Neuronal stem cell (in vitro differentiated cells): ENCODE measurements at regions not wholly inside any gene's neighbourhood (a gene's known extent, or its start where the extent isn't known, plus 50 kb on each side); places are given as distances from the start of the nearest gene placed in this dataset.

Source experiments
- DNase-seq: peaks from one replicate; pipeline ENCODE4 v3.0.0-alpha.2; 2013; ENCODE audit warnings: low spot score
- H2AFZ ChIP-seq: one replicate; pipeline ENCODE4 v1.6.1; 2013; ENCODE audit warnings: mild to moderate bottlenecking, low read length, inconsistent platforms
- H2AK5ac ChIP-seq: 2 replicates; pipeline ENCODE4 v1.6.1; 2013; ENCODE audit warnings: low read depth, mild to moderate bottlenecking, inconsistent platforms, low read length, moderate library complexity, mixed read lengths
- H2BK120ac ChIP-seq: 2 replicates; pipeline ENCODE4 v1.6.1; 2013; ENCODE audit warnings: low read depth, mild to moderate bottlenecking, inconsistent platforms, low read length, moderate library complexity, mixed read lengths
- H2BK12ac ChIP-seq: one replicate; pipeline ENCODE4 v1.6.1; 2013; ENCODE audit warnings: low read length, inconsistent platforms
- H2BK15ac ChIP-seq: 2 replicates; pipeline ENCODE4 v1.6.1; 2013; ENCODE audit warnings: mild to moderate bottlenecking, low read length, inconsistent platforms, mixed read lengths
- H2BK5ac ChIP-seq: one replicate; pipeline ENCODE4 v1.6.1; 2013; ENCODE audit warnings: inconsistent platforms, mild to moderate bottlenecking, low read length, moderate library complexity
- H3K14ac ChIP-seq: one replicate; pipeline ENCODE4 v1.6.1; 2013; ENCODE audit warnings: low read length, inconsistent platforms
- H3K18ac ChIP-seq: 2 replicates; pipeline ENCODE4 v1.6.1; 2013; ENCODE audit warnings: low read length, inconsistent platforms
- H3K23ac ChIP-seq: 2 replicates; pipeline ENCODE4 v1.6.1; 2013; ENCODE audit warnings: low read depth, mild to moderate bottlenecking, mixed read lengths, low read length, inconsistent platforms; ENCODE audit not compliant: poor library complexity
- H3K27ac ChIP-seq: replicated peaks from 3 replicates; pipeline ENCODE4 v1.5.1; 2013; ENCODE audit warnings: low read length, inconsistent platforms
- H3K27me3 ChIP-seq, 3 experiments: 2 replicates each; pipeline ENCODE4 v1.6.1; 2013; ENCODE audit warnings: low read length in 3 of 3, mild to moderate bottlenecking in 2 of 3, inconsistent platforms in 1 of 3, low read depth in 1 of 3, mixed read lengths in 1 of 3, moderate library complexity in 1 of 3; ENCODE audit not compliant: control insufficient read depth in 3 of 3, insufficient read depth in 3 of 3
- H3K36me3 ChIP-seq, 2 donors: replicated peaks in 1 of 2; 2 replicates each; pipeline ENCODE4 v1.6.1; 2013; ENCODE audit warnings: low read length in 2 of 2; ENCODE audit not compliant: control insufficient read depth in 2 of 2, insufficient read depth in 2 of 2
- H3K4ac ChIP-seq: 2 replicates; pipeline ENCODE4 v1.6.1; 2013; ENCODE audit warnings: inconsistent platforms, mild to moderate bottlenecking, low read length, moderate library complexity
- H3K4me1 ChIP-seq, 2 donors: 1 replicate in 1 of 2; 2 replicates in 1 of 2; pipeline ENCODE4 v1.6.1; 2013; ENCODE audit warnings: low read length in 2 of 2, low read depth in 1 of 2; ENCODE audit not compliant: control insufficient read depth in 2 of 2, insufficient read depth in 1 of 2
- H3K4me2 ChIP-seq: one replicate; pipeline ENCODE4 v1.6.1; 2013; ENCODE audit warnings: mild to moderate bottlenecking, low read length, inconsistent platforms; ENCODE audit not compliant: insufficient read depth, poor library complexity, severe bottlenecking
- H3K4me3 ChIP-seq, 2 donors: 2 replicates each; pipeline ENCODE4 v1.5.1; 2013; ENCODE audit warnings: low read length in 2 of 2, mild to moderate bottlenecking in 2 of 2, inconsistent platforms in 1 of 2, moderate library complexity in 1 of 2
- H3K79me1 ChIP-seq: one replicate; pipeline ENCODE4 v1.6.1; 2013; ENCODE audit warnings: low read depth, mild to moderate bottlenecking, inconsistent platforms, low read length, moderate library complexity
- H3K9ac ChIP-seq: one replicate; pipeline ENCODE4 v1.6.1; 2013; ENCODE audit warnings: mild to moderate bottlenecking, low read depth, low read length, inconsistent platforms; ENCODE audit not compliant: poor library complexity
- H3K9me3 ChIP-seq, 2 donors: replicated peaks in 1 of 2; 2 replicates each; pipeline versions ENCODE3 to v1.6.1; 2013; ENCODE audit warnings: low read length in 2 of 2, mild to moderate bottlenecking in 2 of 2, inconsistent platforms in 1 of 2, low read depth in 1 of 2, mixed read lengths in 1 of 2, moderate library complexity in 1 of 2; ENCODE audit not compliant: control insufficient read depth in 2 of 2, insufficient read depth in 1 of 2
- H4K8ac ChIP-seq: one replicate; pipeline ENCODE4 v1.6.1; 2013; ENCODE audit warnings: low read depth, mild to moderate bottlenecking, inconsistent platforms, low read length, moderate library complexity
- H4K91ac ChIP-seq: one replicate; pipeline ENCODE4 v1.6.1; 2013; ENCODE audit warnings: low read length, low read depth, mild to moderate bottlenecking, inconsistent platforms; ENCODE audit not compliant: poor library complexity
- WGBS, 2 donors: extraction: QIAGEN DNeasy Blood & Tissue Kit; methylation state at CpG; one replicate each; pipeline ENCODE4 v1.1.7; 2013; ENCODE audit warnings: missing lambda C conversion rate in 2 of 2, mixed read lengths in 1 of 2; ENCODE audit not compliant: insufficient read length in 2 of 2, insufficient replicate concordance in 1 of 2; ENCODE audit errors: extremely low coverage in 2 of 2; 5-methylcytosine and 5-hydroxymethylcytosine counted together

DNA sequence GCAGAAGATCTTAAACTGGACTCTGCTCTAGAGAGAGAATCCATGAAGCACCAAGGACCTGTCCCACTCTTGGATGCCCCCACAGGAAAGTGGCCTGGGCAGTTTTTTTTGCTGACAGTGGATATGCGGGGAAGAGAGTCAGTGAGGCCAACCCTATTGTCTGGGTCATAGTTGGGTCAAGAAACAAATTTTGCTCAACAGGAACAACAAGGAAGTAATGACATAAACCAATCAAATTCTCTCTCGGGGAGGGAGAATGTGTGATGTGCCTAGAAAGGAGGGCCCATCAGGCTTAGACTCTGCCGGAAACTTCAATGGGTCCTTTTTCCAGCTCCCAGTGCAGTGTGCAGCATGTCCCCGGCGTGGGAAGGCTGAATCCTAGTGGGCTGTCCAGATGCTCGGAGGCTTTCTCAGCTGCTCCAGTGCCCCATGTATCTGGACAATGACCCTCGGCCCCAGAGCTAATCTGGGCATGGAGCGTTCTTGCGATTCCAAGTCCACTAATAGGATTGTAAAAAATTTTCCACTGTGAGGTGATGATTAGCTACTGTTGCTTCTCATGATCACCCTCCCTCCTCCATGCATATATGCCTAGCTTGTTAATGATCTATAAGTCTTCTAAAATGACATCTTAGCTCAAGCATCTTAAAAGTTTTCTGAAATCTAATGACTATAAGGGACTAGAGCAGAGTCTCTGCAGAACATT is 101.0 kb downstream of the SNX19 start:
- Histone ChIP-seq H2BK15ac (no peak overlapping the region), H3K23ac (no peak overlapping the region), H4K91ac (no peak overlapping the region), H2BK120ac (no peak overlapping the region), H3K27me3 (peaks cover 0 to 6% (median 0%) of the 10 kb centered on the region in 3 experiments), H3K4me1 (peaks cover 0 to 7% of the 10 kb centered on the region in 2 donors), H3K14ac (no peak overlapping the region), H3K18ac (no peak overlapping the region), H3K9ac (no peak overlapping the region), H3K4ac (no peak overlapping the region), H2BK12ac (no peak overlapping the region), H3K27ac (no peak overlapping the region), H4K8ac (no peak overlapping the region), H2BK5ac (no peak overlapping the region), H3K79me1 (no peaks in the 10 kb centered on the region), H2AFZ (no peak overlapping the region), H3K4me2 (no peak overlapping the region), H3K9me3 (no peaks in the 10 kb centered on the region), H2AK5ac (no peak overlapping the region), H3K4me3 (no peak overlapping the region), H3K36me3 (no peaks in the 10 kb centered on the region)
- no CpG with 5 or more reads among the region's 9 CpGs for WGBS, 2 donors
- DNase-seq, result no peak

DNA sequence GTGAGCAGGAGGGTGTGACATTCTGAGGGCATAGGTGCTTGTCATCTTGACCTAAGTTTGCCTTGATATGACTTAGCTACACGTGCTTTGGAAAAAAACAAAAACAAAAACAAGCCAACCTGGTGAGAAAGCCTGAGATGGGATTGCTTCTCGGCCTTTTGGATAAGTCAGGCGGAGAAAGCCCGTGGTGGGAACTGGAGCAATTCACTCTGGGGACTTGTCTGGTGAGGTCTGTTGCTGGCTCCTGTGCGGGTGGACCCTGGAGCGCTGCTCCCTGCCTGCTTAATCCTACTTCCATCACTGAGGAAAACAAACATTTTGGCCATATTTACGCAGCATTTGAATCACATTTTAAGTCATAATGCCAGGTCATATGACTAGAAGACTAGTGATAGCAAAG is 100.3 kb downstream of the SNX19 start:
- H2BK12ac ChIP-seq, result no peak overlapping the region
- H3K36me3 ChIP-seq, result no peaks in the 10 kb centered on the region
- H2AFZ ChIP-seq, result no peak overlapping the region
- no peak overlapping the region for H3K4me2 ChIP-seq
- no peaks in the 10 kb centered on the region for H3K9me3 ChIP-seq
- no peak overlapping the region for H3K23ac ChIP-seq
- no peak overlapping the region for H3K18ac ChIP-seq
- no peak overlapping the region for H4K8ac ChIP-seq
- H2BK120ac ChIP-seq, result no peak overlapping the region
- H3K4me1 ChIP-seq, result peaks cover 0 to 7% of the 10 kb centered on the region in 2 donors
- H3K9ac ChIP-seq, result no peak overlapping the region
- no peaks in the 10 kb centered on the region for H3K79me1 ChIP-seq
- H2BK5ac ChIP-seq, result no peak overlapping the region
- DNase-seq, result no peak
- no peak overlapping the region for H2BK15ac ChIP-seq
- no peak overlapping the region for H2AK5ac ChIP-seq
- no peak overlapping the region for H3K4me3 ChIP-seq
- H3K4ac ChIP-seq, result no peak overlapping the region
- H4K91ac ChIP-seq, result no peak overlapping the region
- WGBS, 2 donors, result no CpG with 5 or more reads among the region's 7 CpGs
- no peak overlapping the region for H3K14ac ChIP-seq
- H3K27ac ChIP-seq, result no peak overlapping the region
- peaks cover 0 to 6% (median 0%) of the 10 kb centered on the region in 3 experiments for H3K27me3 ChIP-seq

DNA sequence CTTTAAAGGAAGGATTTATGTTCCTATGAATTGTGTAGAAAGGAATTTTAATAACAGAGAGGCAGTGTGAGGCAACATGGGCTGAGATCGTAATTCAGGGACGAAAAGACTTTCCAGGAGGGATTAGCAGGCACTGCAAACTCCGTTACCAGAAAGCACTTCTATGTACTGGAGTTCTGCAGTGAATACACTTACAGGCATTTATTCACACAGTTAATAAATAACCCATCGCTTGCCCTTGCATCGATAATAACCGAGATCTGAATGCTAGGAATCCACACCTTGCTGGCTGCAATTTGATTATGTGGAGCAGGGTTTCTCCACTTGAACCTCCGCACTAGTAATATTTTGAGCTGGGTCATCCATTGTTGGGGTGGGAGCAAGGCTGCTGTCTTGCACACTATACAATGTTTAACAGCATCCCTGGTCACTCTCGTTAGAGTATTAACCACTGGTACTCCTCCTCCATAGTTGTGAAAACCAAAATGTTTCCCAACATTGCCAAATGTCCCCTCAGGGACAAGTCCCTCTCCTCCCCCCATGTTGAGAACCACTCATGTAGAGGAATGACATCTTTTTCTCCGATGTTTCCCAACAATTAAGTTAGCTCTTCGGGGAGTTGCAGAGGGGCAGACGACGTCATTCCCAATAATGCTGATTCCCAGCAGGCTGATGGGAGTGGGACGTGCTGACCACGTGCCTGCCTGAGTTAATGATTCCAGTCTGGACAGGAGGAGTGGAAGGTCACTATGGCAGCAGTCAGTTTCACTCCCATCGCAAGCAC is 99.5 kb downstream of the SNX19 start:
- no peak overlapping the region for H2AFZ ChIP-seq
- no peak for DNase-seq
- H3K79me1 ChIP-seq, result no peaks in the 10 kb centered on the region
- H3K4me2 ChIP-seq, result no peak overlapping the region
- H3K27me3 ChIP-seq, result peaks cover 0 to 6% (median 0%) of the 10 kb centered on the region in 3 experiments
- no peak overlapping the region for H4K91ac ChIP-seq
- no peak overlapping the region for H2BK120ac ChIP-seq
- H3K27ac ChIP-seq, result no peak overlapping the region
- H2AK5ac ChIP-seq, result no peak overlapping the region
- H3K23ac ChIP-seq, result no peak overlapping the region
- H3K36me3 ChIP-seq, result no peaks in the 10 kb centered on the region
- no peak overlapping the region for H4K8ac ChIP-seq
- H3K14ac ChIP-seq, result no peak overlapping the region
- H2BK12ac ChIP-seq, result no peak overlapping the region
- H3K4me1 ChIP-seq, result peaks cover 0 to 7% of the 10 kb centered on the region in 2 donors
- no CpG with 5 or more reads among the region's 15 CpGs for WGBS, 2 donors
- H3K9ac ChIP-seq, result no peak overlapping the region
- H3K4ac ChIP-seq, result no peak overlapping the region
- H2BK5ac ChIP-seq, result no peak overlapping the region
- H3K18ac ChIP-seq, result no peak overlapping the region
- H2BK15ac ChIP-seq, result no peak overlapping the region
- H3K9me3 ChIP-seq, result no peaks in the 10 kb centered on the region
- H3K4me3 ChIP-seq, result no peak overlapping the region

GRCh38 chr11:130817330-130817944 is 98.8 kb downstream of the SNX19 start:
- no peaks in the 10 kb centered on the region for H3K9me3 ChIP-seq
- H3K14ac ChIP-seq, result no peak overlapping the region
- no peak overlapping the region for H3K23ac ChIP-seq
- no peak overlapping the region for H3K27ac ChIP-seq
- H3K4me2 ChIP-seq, result no peak overlapping the region
- peaks cover 0 to 6% (median 0%) of the 10 kb centered on the region in 3 experiments for H3K27me3 ChIP-seq
- H2BK120ac ChIP-seq, result no peak overlapping the region
- H3K36me3 ChIP-seq, result no peaks in the 10 kb centered on the region
- H2BK12ac ChIP-seq, result no peak overlapping the region
- DNase-seq, result no peak
- no peak overlapping the region for H4K8ac ChIP-seq
- H2AK5ac ChIP-seq, result no peak overlapping the region
- H3K4me1 ChIP-seq, result peaks cover 0 to 7% of the 10 kb centered on the region in 2 donors
- no peak overlapping the region for H3K4ac ChIP-seq
- no peak overlapping the region for H2AFZ ChIP-seq
- no peak overlapping the region for H3K4me3 ChIP-seq
- H2BK5ac ChIP-seq, result no peak overlapping the region
- no peak overlapping the region for H3K18ac ChIP-seq
- no peak overlapping the region for H2BK15ac ChIP-seq
- H3K9ac ChIP-seq, result no peak overlapping the region
- no peak overlapping the region for H4K91ac ChIP-seq
- no peaks in the 10 kb centered on the region for H3K79me1 ChIP-seq
